DND-41 (cell line): ENCODE measurements at regions not wholly inside any gene's neighbourhood (a gene's known extent, or its start where the extent isn't known, plus 50 kb on each side); places are given as distances from the start of the nearest gene placed in this dataset.

Experiments
- ATAC-seq: fragments of 200-7000 bp; cut with Tn5 transposase; 3 replicates; pipeline ENCODE4 v1.9.1; 2021; ENCODE audit warnings: low read depth; ENCODE audit not compliant: insufficient read depth
- DNase-seq: peaks from one replicate; pipeline ENCODE4 v3.0.0-alpha.2; 2020
- H2AFZ ChIP-seq: 2 replicates; pipeline ENCODE4 v1.6.0; 2012; ENCODE audit warnings: low read depth, low read length
- H3K27ac ChIP-seq: 2 replicates; pipeline ENCODE4 v1.5.1; 2012; ENCODE audit warnings: low read length, inconsistent platforms
- H3K27me3 ChIP-seq: fragments of 200-600 bp; sonication (generic); 2 replicates; pipeline ENCODE4 v1.6.0; 2012; ENCODE audit warnings: low read length, mild to moderate bottlenecking, inconsistent platforms; ENCODE audit not compliant: insufficient read depth, poor library complexity
- H3K36me3 ChIP-seq: 2 replicates; pipeline ENCODE4 v1.5.1; 2012; ENCODE audit warnings: low read length, inconsistent platforms; ENCODE audit not compliant: insufficient read depth
- H3K4me1 ChIP-seq: 2 replicates; pipeline ENCODE4 v1.5.1; 2012; ENCODE audit warnings: mild to moderate bottlenecking, low read length; ENCODE audit not compliant: insufficient read depth
- H3K4me2 ChIP-seq: 2 replicates; pipeline ENCODE4 v1.6.0; 2012; ENCODE audit warnings: mild to moderate bottlenecking, moderate library complexity, low read length, inconsistent platforms; ENCODE audit not compliant: insufficient read depth
- H3K4me3 ChIP-seq, 2 experiments: fragments of 200-600 bp in 1 of 2; shearing (Covaris generic) in 1 of 2; 2 replicates each; pipeline ENCODE4 v1.5.1; 2012 to 2016; ENCODE audit warnings: inconsistent platforms in 2 of 2, low read length in 2 of 2, mild to moderate bottlenecking in 2 of 2, low read depth in 1 of 2, moderate library complexity in 1 of 2
- H3K79me2 ChIP-seq: 2 replicates; pipeline ENCODE4 v1.6.0; 2012; ENCODE audit warnings: low read length, inconsistent platforms; ENCODE audit not compliant: insufficient read depth
- H3K9ac ChIP-seq: 2 replicates; pipeline ENCODE4 v1.6.0; 2012; ENCODE audit warnings: low read depth, mild to moderate bottlenecking, inconsistent platforms, low read length, moderate library complexity
- H3K9me3 ChIP-seq: 2 replicates; pipeline ENCODE4 v1.5.1; 2012; ENCODE audit warnings: low read length, moderate library complexity, mild to moderate bottlenecking, inconsistent platforms; ENCODE audit not compliant: insufficient read depth, severe bottlenecking
- H4K20me1 ChIP-seq: 2 replicates; pipeline ENCODE4 v1.6.0; 2012; ENCODE audit warnings: low read length; ENCODE audit not compliant: insufficient read depth
- CTCF ChIP-seq: IDR thresholded peaks from 2 replicates; pipeline ENCODE4 v1.5.1; 2012; ENCODE audit warnings: borderline replicate concordance, low read length, moderate library complexity, mild to moderate bottlenecking; ENCODE audit not compliant: poor library complexity, severe bottlenecking; ENCODE audit errors: extremely low read depth
- EZH2 ChIP-seq: IDR thresholded peaks from 3 replicates; pipeline ENCODE4 v1.6.1; 2012; ENCODE audit warnings: borderline replicate concordance, low read depth, mild to moderate bottlenecking, moderate library complexity, low read length, inconsistent platforms; ENCODE audit not compliant: severe bottlenecking

- H3K27ac ChIP-seq, result peak overlapping the region; percentile 78
- peaks cover 28% of the 10 kb centered on the region for H3K9me3 ChIP-seq
- ATAC-seq (no peak), DNase-seq (no peak)
- no peak for TF ChIP-seq EZH2
- no peak for TF ChIP-seq CTCF
- H3K9ac ChIP-seq, result no peak overlapping the region
- H3K36me3 ChIP-seq, result no peaks in the 10 kb centered on the region; the same call in 1 of the 2 replicates
- no peak overlapping the region for H3K4me3 ChIP-seq
- peaks cover 47% of the 10 kb centered on the region for H3K4me1 ChIP-seq
- no peak overlapping the region for H3K4me2 ChIP-seq
- H3K79me2 ChIP-seq, result no peaks in the 10 kb centered on the region
- no peak overlapping the region for H2AFZ ChIP-seq
- no peaks in the 10 kb centered on the region for H3K27me3 ChIP-seq
- H4K20me1 ChIP-seq, result no peaks in the 10 kb centered on the region
Measured at GRCh38 chr15:70426096-70426821, 328.5 kb upstream of the TLE3 start.

DNA sequence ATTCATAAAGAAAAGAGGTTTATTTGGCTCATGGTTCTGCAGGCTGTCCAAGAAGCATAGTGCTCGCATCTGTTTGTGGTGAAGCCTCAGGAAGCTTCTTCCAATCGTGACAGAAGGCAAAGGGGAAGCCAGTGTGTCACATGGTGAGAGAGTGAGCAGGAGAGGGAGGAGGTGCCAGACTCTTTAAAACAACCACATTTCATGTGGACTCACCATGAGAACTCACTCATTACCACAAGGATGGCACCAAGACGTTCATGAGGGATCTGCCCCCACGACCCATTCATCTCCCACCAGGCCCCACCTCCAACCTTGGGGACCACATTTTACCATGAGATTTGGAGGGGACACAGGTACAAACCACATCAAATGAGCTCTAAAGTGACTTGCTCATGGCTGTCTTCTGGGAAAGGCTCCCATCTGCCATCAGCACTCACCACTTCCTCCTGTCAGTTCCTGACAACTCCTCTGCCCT lies 327.3 kb upstream of the TLE3 start:
- no peak overlapping the region for H3K9ac ChIP-seq
- no peak overlapping the region for H3K4me2 ChIP-seq
- no peaks in the 10 kb centered on the region for H3K27me3 ChIP-seq
- no peaks in the 10 kb centered on the region for H3K79me2 ChIP-seq
- H3K9me3 ChIP-seq, result peaks cover 28% of the 10 kb centered on the region
- peaks cover 42% of the 10 kb centered on the region for H3K4me1 ChIP-seq
- no peak overlapping the region for H3K4me3 ChIP-seq
- no peak overlapping the region for H2AFZ ChIP-seq
- no peak for TF ChIP-seq EZH2
- TF ChIP-seq CTCF, result no peak
- H3K36me3 ChIP-seq, result no peaks in the 10 kb centered on the region; the same call in 1 of the 2 replicates
- DNase-seq, result peak; percentile 93
- peak overlapping the region; percentile 78 for H3K27ac ChIP-seq
- ATAC-seq, result peak; percentile 91
- H4K20me1 ChIP-seq, result no peaks in the 10 kb centered on the region

- Histone ChIP-seq H3K4me2 (no peak overlapping the region), H3K27ac (peak overlapping the region; percentile 78), H3K4me1 (peaks cover 42% of the 10 kb centered on the region), H3K79me2 (no peaks in the 10 kb centered on the region), H4K20me1 (no peaks in the 10 kb centered on the region), H3K36me3 (no peaks in the 10 kb centered on the region; the same call in 1 of the 2 replicates), H3K4me3 (peak overlapping the region in 1 of 2 experiments; percentile 34; a peak in 2 of 4 replicates), H3K27me3 (no peaks in the 10 kb centered on the region), H2AFZ (no peak overlapping the region), H3K9ac (no peak overlapping the region), H3K9me3 (peaks cover 28% of the 10 kb centered on the region)
- no peak for TF ChIP-seq CTCF
- TF ChIP-seq EZH2, result no peak
- DNase-seq (no peak), ATAC-seq (no peak)
Measured at GRCh38 chr15:70423267-70423666, 325.6 kb upstream of the TLE3 start.
